Mammary epithelial cell (primary cell): ENCODE measurements at regions not wholly inside any gene's neighbourhood (a gene's known extent, or its start where the extent isn't known, plus 50 kb on each side); places are given as distances from the start of the nearest gene placed in this dataset.

ENCODE experiments used
- CTCF ChIP-seq, 2 donors: IDR thresholded peaks in 1 of 2; conservative IDR thresholded peaks in 1 of 2; 2 replicates each; pipeline ENCODE4 v1.5.1; 2011 to 2012; ENCODE audit warnings: inconsistent platforms in 2 of 2, low read length in 2 of 2, mild to moderate bottlenecking in 2 of 2, control low read depth in 1 of 2, low read depth in 1 of 2; ENCODE audit not compliant: insufficient read depth in 1 of 2; ENCODE audit errors: extremely low read depth in 1 of 2
- EZH2 ChIP-seq: IDR thresholded peaks from 2 replicates; pipeline ENCODE4 v1.6.1; 2012; ENCODE audit warnings: low read length, inconsistent platforms, borderline replicate concordance

- TF ChIP-seq CTCF (conservative IDR thresholded peaks at IDR 0.05 in 1 of 2, IDR thresholded peaks at IDR 0.05 in 1 of 2; ENCODE audit: extremely low read depth in 1 of 2, insufficient read depth in 1 of 2, low read depth in 1 of 2, low read length in 2 of 2) (no peak), EZH2 (no peak)
Measured at GRCh38 chr4:188372829-188373228, 233.6 kb downstream of the TRIML1 start.
